ENCODE measurements at regions not wholly inside any gene's neighbourhood (a gene's known extent, or its start where the extent isn't known, plus 50 kb on each side); places are given as distances from the start of the nearest gene placed in this dataset.

GRCh38 chr3:101104321-101104720 lies 111.1 kb upstream of the ABI3BP start:
- in situ Hi-C loops (cut with MboI; ENCODE audit: low pct_unique_long_range_greater_than_20kb, low sequenced_read_pairs, unreplicated experiment) = no loop called here
- no peak for DNase-seq (ENCODE audit: low spot score)
- TF ChIP-seq CTCF (IDR thresholded peaks at IDR 0.05; ENCODE audit: extremely low read depth, insufficient read depth, missing control alignments) = no peak

- no peak for DNase-seq (ENCODE audit: low spot score)
- TF ChIP-seq CTCF (IDR thresholded peaks at IDR 0.05; ENCODE audit: extremely low read depth, insufficient read depth, missing control alignments) = no peak
- in situ Hi-C loops (cut with MboI; ENCODE audit: low pct_unique_long_range_greater_than_20kb, low sequenced_read_pairs, unreplicated experiment) = no loop called here
These were observed 109.6 kb upstream of the ABI3BP start for GRCh38 chr3:101102678-101103296.

GRCh38 chr3:101100361-101101009 lies 107.3 kb upstream of the ABI3BP start:
- in situ Hi-C loops (cut with MboI; ENCODE audit: low pct_unique_long_range_greater_than_20kb, low sequenced_read_pairs, unreplicated experiment) = no loop called here
- DNase-seq (ENCODE audit: low spot score) = no peak
- TF ChIP-seq CTCF (IDR thresholded peaks at IDR 0.05; ENCODE audit: extremely low read depth, insufficient read depth, missing control alignments) = no peak

GRCh38 chr3:101099791-101100190 lies 106.6 kb upstream of the ABI3BP start:
- TF ChIP-seq CTCF (IDR thresholded peaks at IDR 0.05; ENCODE audit: extremely low read depth, insufficient read depth, missing control alignments) = no peak
- in situ Hi-C loops (cut with MboI; ENCODE audit: low pct_unique_long_range_greater_than_20kb, low sequenced_read_pairs, unreplicated experiment) = no loop called here
- DNase-seq (ENCODE audit: low spot score) = no peak

- no peak for TF ChIP-seq CTCF (IDR thresholded peaks at IDR 0.05; ENCODE audit: extremely low read depth, insufficient read depth, missing control alignments)
These were observed 103.2 kb upstream of the ABI3BP start for GRCh38 chr3:101096444-101096843.

GRCh38 chr3:101095693-101096430 lies 102.6 kb upstream of the ABI3BP start:
- in situ Hi-C loops (cut with MboI; ENCODE audit: low pct_unique_long_range_greater_than_20kb, low sequenced_read_pairs, unreplicated experiment) = no loop called here
- TF ChIP-seq CTCF (IDR thresholded peaks at IDR 0.05; ENCODE audit: extremely low read depth, insufficient read depth, missing control alignments) = no peak
- DNase-seq (ENCODE audit: low spot score) = no peak

More at GRCh38 chr3:101096444-101096843, 103.2 kb upstream of the ABI3BP start:
- DNase-seq (ENCODE audit: low spot score) = no peak
- in situ Hi-C loops (cut with MboI; ENCODE audit: low pct_unique_long_range_greater_than_20kb, low sequenced_read_pairs, unreplicated experiment) = no loop called here

Data from GM13977 (cell line).